Osteoblast (primary cell): ENCODE measurements at regions not wholly inside any gene's neighbourhood (a gene's known extent, or its start where the extent isn't known, plus 50 kb on each side); places are given as distances from the start of the nearest gene placed in this dataset.

Experiments
- DNase-seq: peaks from one replicate; pipeline ENCODE4 v3.0.0; 2011; ENCODE audit warnings: low spot score, mixed read lengths; ENCODE audit not compliant: insufficient read length; ENCODE audit errors: missing footprints
- H2AFZ ChIP-seq: 2 replicates; pipeline ENCODE4 v1.6.0; 2011; ENCODE audit warnings: mild to moderate bottlenecking, low read length
- H3K27ac ChIP-seq: 2 replicates; pipeline ENCODE4 v1.5.1; 2011; ENCODE audit warnings: mild to moderate bottlenecking, low read depth, low read length, moderate library complexity
- H3K27me3 ChIP-seq: 2 replicates; pipeline ENCODE4 v1.6.0; 2012; ENCODE audit warnings: mild to moderate bottlenecking, control low read depth, inconsistent platforms, low read length, moderate library complexity; ENCODE audit not compliant: insufficient read depth
- H3K36me3 ChIP-seq: 2 replicates; pipeline ENCODE4 v1.5.1; 2011; ENCODE audit warnings: mild to moderate bottlenecking, low read length, control low read depth, moderate library complexity; ENCODE audit not compliant: insufficient read depth
- H3K4me1 ChIP-seq: 2 replicates; pipeline ENCODE4 v1.5.1; 2011; ENCODE audit warnings: mild to moderate bottlenecking, low read length, control low read depth, moderate library complexity; ENCODE audit not compliant: insufficient read depth
- H3K4me2 ChIP-seq: 2 replicates; pipeline ENCODE4 v1.6.0; 2011; ENCODE audit warnings: mild to moderate bottlenecking, low read length; ENCODE audit not compliant: insufficient read depth
- H3K4me3 ChIP-seq: fragments of 200-600 bp; sonication (generic); 3 replicates; pipeline ENCODE4 v1.5.1; 2012; ENCODE audit warnings: mild to moderate bottlenecking, low read length, inconsistent platforms; ENCODE audit not compliant: insufficient read depth
- H3K79me2 ChIP-seq: 2 replicates; pipeline ENCODE4 v1.6.0; 2012; ENCODE audit warnings: mild to moderate bottlenecking, low read length, control low read depth, inconsistent platforms; ENCODE audit not compliant: insufficient read depth
- H3K9me3 ChIP-seq: 2 replicates; pipeline ENCODE4 v1.5.1; 2011; ENCODE audit warnings: low read depth, low read length, control low read depth
- H4K20me1 ChIP-seq: 2 replicates; pipeline ENCODE4 v1.6.0; 2012; ENCODE audit warnings: mild to moderate bottlenecking, low read length, control low read depth; ENCODE audit not compliant: insufficient read depth
- CTCF ChIP-seq: IDR thresholded peaks from 2 replicates; pipeline ENCODE4 v1.5.1; 2011; ENCODE audit warnings: mild to moderate bottlenecking, low read depth, low read length, moderate library complexity; ENCODE audit errors: extremely low read depth

GRCh38 chr1:56360021-56360420 is 219.3 kb downstream of the PLPP3 start:
- DNase-seq = peak; percentile 44
- no peak overlapping the region for H3K27ac ChIP-seq
- no peak overlapping the region for H3K4me3 ChIP-seq
- no peaks in the 10 kb centered on the region for H3K27me3 ChIP-seq
- H3K4me1 ChIP-seq = peaks cover 4% of the 10 kb centered on the region
- H3K4me2 ChIP-seq = no peak overlapping the region
- no peaks in the 10 kb centered on the region for H3K36me3 ChIP-seq
- H4K20me1 ChIP-seq = no peaks in the 10 kb centered on the region
- no peaks in the 10 kb centered on the region for H3K9me3 ChIP-seq
- no peak overlapping the region for H2AFZ ChIP-seq
- no peaks in the 10 kb centered on the region for H3K79me2 ChIP-seq
- no peak for TF ChIP-seq CTCF

- no peak overlapping the region for H3K4me3 ChIP-seq
- no peaks in the 10 kb centered on the region for H3K36me3 ChIP-seq
- peaks cover 4% of the 10 kb centered on the region for H3K4me1 ChIP-seq
- no peak overlapping the region for H3K27ac ChIP-seq
- no peaks in the 10 kb centered on the region for H4K20me1 ChIP-seq
- no peaks in the 10 kb centered on the region for H3K9me3 ChIP-seq
- H3K4me2 ChIP-seq = no peak overlapping the region
- no peak overlapping the region for H2AFZ ChIP-seq
- H3K27me3 ChIP-seq = no peaks in the 10 kb centered on the region
- TF ChIP-seq CTCF = no peak
- no peak for DNase-seq
- H3K79me2 ChIP-seq = no peaks in the 10 kb centered on the region
These were observed 220.3 kb downstream of the PLPP3 start for GRCh38 chr1:56359056-56359455.

GRCh38 chr1:56357927-56358690 is 221.3 kb downstream of the PLPP3 start:
- no peaks in the 10 kb centered on the region for H3K79me2 ChIP-seq
- no peak overlapping the region for H3K4me3 ChIP-seq
- no peak overlapping the region for H3K4me2 ChIP-seq
- no peak overlapping the region for H3K27ac ChIP-seq
- no peaks in the 10 kb centered on the region for H3K27me3 ChIP-seq
- no peaks in the 10 kb centered on the region for H3K9me3 ChIP-seq
- no peak for DNase-seq
- H4K20me1 ChIP-seq = no peaks in the 10 kb centered on the region
- H3K36me3 ChIP-seq = no peaks in the 10 kb centered on the region
- no peak for TF ChIP-seq CTCF
- H3K4me1 ChIP-seq = peaks cover 4% of the 10 kb centered on the region
- no peak overlapping the region for H2AFZ ChIP-seq

DNA sequence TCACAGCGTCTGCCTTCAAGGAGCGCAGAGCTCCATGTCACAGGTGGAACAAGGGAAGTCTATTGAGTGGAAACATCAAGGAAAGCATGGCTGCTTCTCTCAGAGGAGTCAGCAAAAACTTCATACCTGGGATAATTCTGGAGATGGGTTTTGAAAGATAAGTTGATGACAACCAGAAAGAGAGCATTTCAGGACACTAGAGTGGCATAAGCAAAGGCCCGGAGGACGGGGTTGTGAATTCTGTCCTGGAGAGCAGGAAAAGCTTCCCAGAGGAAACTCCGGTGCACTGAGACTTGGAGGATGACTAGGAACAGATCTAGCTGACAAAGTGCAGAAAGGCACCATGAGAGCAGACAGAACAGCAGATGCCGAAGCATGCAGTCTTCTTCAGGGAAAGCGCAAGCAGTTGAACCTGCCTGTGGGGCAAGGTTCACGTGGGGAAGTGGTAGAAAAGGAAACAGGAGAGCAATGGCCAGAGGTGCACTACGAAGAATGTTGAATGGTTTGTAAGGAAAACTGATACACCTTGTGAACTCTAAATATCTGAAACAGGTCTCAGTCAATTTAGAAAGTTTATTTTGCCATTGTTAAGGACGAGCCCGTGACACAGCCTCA is 222.9 kb downstream of the PLPP3 start:
- H2AFZ ChIP-seq = no peak overlapping the region
- no peak overlapping the region for H3K4me3 ChIP-seq
- no peaks in the 10 kb centered on the region for H3K36me3 ChIP-seq
- H3K79me2 ChIP-seq = no peaks in the 10 kb centered on the region
- H4K20me1 ChIP-seq = no peaks in the 10 kb centered on the region
- no peaks in the 10 kb centered on the region for H3K27me3 ChIP-seq
- no peak for DNase-seq
- no peaks in the 10 kb centered on the region for H3K9me3 ChIP-seq
- TF ChIP-seq CTCF = no peak
- no peaks in the 10 kb centered on the region for H3K4me1 ChIP-seq
- H3K27ac ChIP-seq = no peak overlapping the region
- H3K4me2 ChIP-seq = no peak overlapping the region
